ENCODE measurements at regions not wholly inside any gene's neighbourhood (a gene's known extent, or its start where the extent isn't known, plus 50 kb on each side); places are given as distances from the start of the nearest gene placed in this dataset.

DNA sequence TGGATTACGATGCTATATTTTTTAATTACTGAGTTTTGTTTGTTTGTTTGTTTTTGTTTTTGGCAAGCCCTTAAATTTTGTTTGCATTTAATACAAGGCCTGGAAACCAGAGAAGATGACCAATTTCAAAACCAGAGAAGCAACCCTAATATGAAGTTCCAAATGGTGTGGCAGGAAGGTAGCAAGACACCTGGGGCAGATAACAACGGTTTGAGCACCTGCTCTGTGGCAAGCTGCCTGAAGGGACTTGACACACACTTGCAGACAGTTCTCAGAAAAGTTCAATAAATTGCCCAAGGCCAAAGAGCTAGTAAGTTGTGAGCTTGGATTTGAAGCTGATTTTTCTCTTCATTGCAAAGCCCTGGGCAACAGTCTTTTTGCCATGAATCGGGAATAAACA is 151.2 kb upstream of the UBE2E1 start:
- Histone ChIP-seq H3K27ac (no peak overlapping the region), H3K36me3 (no peaks in the 10 kb centered on the region), H3K9me3 (no peaks in the 10 kb centered on the region), H3K4me3 (no peak overlapping the region), H3K27me3 (no peaks in the 10 kb centered on the region), H3K4me1 (no peaks in the 10 kb centered on the region)
- no peak for DNase-seq
- TF ChIP-seq, protein P1, sequence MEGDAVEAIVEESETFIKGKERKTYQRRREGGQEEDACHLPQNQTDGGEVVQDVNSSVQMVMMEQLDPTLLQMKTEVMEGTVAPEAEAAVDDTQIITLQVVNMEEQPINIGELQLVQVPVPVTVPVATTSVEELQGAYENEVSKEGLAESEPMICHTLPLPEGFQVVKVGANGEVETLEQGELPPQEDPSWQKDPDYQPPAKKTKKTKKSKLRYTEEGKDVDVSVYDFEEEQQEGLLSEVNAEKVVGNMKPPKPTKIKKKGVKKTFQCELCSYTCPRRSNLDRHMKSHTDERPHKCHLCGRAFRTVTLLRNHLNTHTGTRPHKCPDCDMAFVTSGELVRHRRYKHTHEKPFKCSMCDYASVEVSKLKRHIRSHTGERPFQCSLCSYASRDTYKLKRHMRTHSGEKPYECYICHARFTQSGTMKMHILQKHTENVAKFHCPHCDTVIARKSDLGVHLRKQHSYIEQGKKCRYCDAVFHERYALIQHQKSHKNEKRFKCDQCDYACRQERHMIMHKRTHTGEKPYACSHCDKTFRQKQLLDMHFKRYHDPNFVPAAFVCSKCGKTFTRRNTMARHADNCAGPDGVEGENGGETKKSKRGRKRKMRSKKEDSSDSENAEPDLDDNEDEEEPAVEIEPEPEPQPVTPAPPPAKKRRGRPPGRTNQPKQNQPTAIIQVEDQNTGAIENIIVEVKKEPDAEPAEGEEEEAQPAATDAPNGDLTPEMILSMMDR (IDR thresholded peaks at IDR 0.05), result no peak
- ATAC-seq, result no peak
- intact Hi-C loops (cut with DNase I), result no loop called here

DNA sequence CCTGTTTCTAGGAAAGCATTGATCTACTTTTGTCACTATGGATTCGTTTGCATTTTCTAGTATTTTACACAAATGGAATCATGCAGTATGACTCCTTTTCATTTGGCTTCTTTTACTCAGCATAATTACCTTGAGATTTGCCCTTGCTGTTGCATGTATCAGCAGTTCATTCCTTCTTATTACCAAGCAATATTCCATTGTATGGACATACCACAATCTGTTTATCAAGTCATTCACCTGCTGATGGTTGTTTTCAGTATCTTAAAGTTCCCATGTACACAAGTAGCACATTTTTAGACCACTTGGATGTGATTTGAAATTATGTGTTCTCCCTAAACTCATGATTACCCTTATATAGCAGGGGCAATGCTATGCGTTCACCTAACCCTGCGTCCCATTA is 150.0 kb upstream of the UBE2E1 start:
- no peaks in the 10 kb centered on the region for H3K4me1 ChIP-seq
- intact Hi-C loops (cut with DNase I), result no loop called here
- no peak for DNase-seq
- H3K27me3 ChIP-seq, result no peaks in the 10 kb centered on the region
- no peaks in the 10 kb centered on the region for H3K9me3 ChIP-seq
- no peak overlapping the region for H3K27ac ChIP-seq
- H3K36me3 ChIP-seq, result no peaks in the 10 kb centered on the region
- ATAC-seq, result no peak
- H3K4me3 ChIP-seq, result no peak overlapping the region
- TF ChIP-seq, protein P1 (IDR thresholded peaks at IDR 0.05), result no peak

DNA sequence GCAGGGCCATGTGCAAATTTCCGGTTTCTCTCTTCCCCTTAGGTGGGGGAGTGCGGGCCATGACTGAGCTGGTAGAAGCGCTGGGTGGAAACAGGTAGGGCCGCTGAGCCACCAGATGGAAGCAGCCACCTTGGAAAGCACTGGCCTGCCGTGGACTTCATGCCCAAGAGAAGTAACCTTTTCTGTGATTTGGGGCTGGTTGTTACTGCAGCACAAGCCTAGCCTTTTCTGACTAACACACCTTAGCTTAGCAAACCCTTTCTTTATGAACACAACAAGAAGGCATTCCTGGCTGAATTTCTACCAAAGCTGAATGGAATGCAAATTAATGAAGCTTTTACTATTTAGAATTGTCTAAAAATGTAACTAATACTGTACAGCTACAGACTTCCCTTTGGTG is 149.6 kb upstream of the UBE2E1 start:
- H3K27ac ChIP-seq, result no peak overlapping the region
- H3K9me3 ChIP-seq, result no peaks in the 10 kb centered on the region
- intact Hi-C loops (cut with DNase I), result no loop called here
- H3K4me3 ChIP-seq, result no peak overlapping the region
- TF ChIP-seq, protein P1 (IDR thresholded peaks at IDR 0.05), result no peak
- H3K4me1 ChIP-seq, result no peaks in the 10 kb centered on the region
- no peaks in the 10 kb centered on the region for H3K27me3 ChIP-seq
- no peaks in the 10 kb centered on the region for H3K36me3 ChIP-seq
- ATAC-seq, result no peak
- DNase-seq, result no peak

DNA sequence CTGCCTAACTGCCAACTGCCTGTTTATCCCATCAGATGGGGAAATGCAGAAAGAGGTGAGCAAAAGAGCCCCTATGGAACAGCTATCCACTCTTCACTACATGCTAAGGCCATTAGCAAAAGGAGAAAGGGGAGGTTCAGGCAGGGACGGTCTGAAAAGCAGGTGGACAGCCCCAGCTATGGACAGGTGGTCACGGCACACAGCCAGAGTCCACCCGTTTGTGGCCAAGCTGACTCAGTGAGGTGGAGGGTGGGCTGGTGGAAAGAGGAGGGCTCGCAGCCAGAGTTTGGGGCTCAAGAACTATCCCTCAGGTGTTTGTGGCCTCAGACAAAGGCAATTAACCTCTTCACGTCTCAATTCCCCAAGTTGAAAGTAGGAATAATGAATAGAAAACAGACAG is 148.9 kb upstream of the UBE2E1 start:
- no peak for ATAC-seq
- H3K4me1 ChIP-seq, result no peaks in the 10 kb centered on the region
- intact Hi-C loops (cut with DNase I), result no loop called here
- no peaks in the 10 kb centered on the region for H3K9me3 ChIP-seq
- no peaks in the 10 kb centered on the region for H3K27me3 ChIP-seq
- no peak for DNase-seq
- no peak overlapping the region for H3K4me3 ChIP-seq
- H3K36me3 ChIP-seq, result no peaks in the 10 kb centered on the region
- H3K27ac ChIP-seq, result no peak overlapping the region
- TF ChIP-seq, protein P1 (IDR thresholded peaks at IDR 0.05), result no peak

DNA sequence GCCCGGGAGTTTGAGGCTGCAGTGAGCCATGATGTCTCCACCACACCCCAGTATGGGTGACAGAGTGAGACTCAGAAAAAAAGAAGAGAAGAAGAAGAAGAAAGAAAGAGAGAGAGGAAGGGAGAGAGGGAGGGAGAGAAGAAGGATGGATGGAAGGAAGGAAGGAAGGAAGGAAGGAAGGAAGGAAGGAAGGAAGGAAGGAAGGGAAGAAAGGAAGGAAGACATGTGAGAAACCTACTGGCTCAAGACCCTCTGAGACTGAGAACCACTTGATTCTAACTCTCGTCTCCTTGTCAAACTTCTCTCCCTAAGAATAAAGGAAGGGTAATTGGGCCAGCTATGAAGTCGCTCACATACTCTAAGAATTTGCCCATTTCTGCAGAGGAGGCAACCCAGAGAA is 148.1 kb upstream of the UBE2E1 start:
- DNase-seq, result no peak
- no peaks in the 10 kb centered on the region for H3K4me1 ChIP-seq
- ATAC-seq, result no peak
- intact Hi-C loops (cut with DNase I), result no loop called here
- H3K9me3 ChIP-seq, result no peaks in the 10 kb centered on the region
- H3K27ac ChIP-seq, result no peak overlapping the region
- no peaks in the 10 kb centered on the region for H3K36me3 ChIP-seq
- H3K4me3 ChIP-seq, result no peak overlapping the region
- TF ChIP-seq, protein P1 (IDR thresholded peaks at IDR 0.05), result no peak
- no peaks in the 10 kb centered on the region for H3K27me3 ChIP-seq

DNA sequence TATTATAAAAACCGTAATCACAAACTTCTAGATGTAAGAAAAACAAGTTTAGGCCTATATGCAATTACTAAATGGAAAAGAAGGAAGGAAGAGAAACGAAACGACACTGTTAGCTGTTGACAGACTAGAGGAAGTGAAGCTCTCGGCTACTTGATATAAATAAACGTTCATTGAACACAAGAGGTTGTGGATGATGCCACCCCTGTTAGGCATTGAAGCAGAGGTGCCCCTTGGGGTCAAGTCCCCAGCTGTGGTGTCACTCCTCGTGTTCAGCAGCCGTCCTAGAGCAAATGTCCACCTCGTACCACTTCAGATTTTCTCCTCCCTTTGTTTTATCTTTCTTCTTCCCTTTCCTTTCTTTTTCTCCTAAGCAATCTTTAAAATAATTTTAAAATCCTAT is 146.5 kb upstream of the UBE2E1 start:
- no peaks in the 10 kb centered on the region for H3K4me1 ChIP-seq
- H3K9me3 ChIP-seq, result no peaks in the 10 kb centered on the region
- intact Hi-C loops (cut with DNase I), result no loop called here
- no peak overlapping the region for H3K4me3 ChIP-seq
- H3K27ac ChIP-seq, result no peak overlapping the region
- no peaks in the 10 kb centered on the region for H3K36me3 ChIP-seq
- no peaks in the 10 kb centered on the region for H3K27me3 ChIP-seq
- ATAC-seq (peak; percentile 46), DNase-seq (no peak)
- TF ChIP-seq, protein P1 (IDR thresholded peaks at IDR 0.05), result no peak
